Superior temporal gyrus (tissue), 1 donor: ENCODE measurements at regions not wholly inside any gene's neighbourhood (a gene's known extent, or its start where the extent isn't known, plus 50 kb on each side); places are given as distances from the start of the nearest gene placed in this dataset.

Source experiments
- DNase-seq: peaks from one replicate; pipeline ENCODE4 v3.0.0-alpha.2; 2016; ENCODE audit errors: extremely low spot score

- no peak for DNase-seq
Measured at GRCh38 chr1:83813576-83813975, 185.4 kb downstream of the TTLL7 start.

DNA sequence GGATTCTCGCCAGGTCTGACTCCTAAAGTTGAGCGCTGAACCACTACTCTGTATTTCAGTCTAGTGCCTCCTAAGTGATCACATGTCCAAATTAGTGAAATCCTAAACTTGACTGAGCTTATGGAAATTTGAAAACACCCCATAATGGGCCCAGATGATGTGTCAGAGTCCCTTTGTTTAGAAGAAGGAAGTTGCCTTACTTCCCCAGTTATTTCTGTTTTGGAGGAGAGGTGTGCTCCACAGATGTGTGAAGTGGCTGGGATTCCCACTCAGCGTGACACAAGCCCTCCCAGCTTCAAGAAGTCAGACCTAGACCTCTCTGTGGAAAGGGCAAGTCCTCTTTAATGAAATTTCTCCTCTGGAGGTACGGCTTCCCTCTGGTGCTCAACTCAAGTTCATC lies 188.8 kb downstream of the TTLL7 start:
- no peak for DNase-seq

DNA sequence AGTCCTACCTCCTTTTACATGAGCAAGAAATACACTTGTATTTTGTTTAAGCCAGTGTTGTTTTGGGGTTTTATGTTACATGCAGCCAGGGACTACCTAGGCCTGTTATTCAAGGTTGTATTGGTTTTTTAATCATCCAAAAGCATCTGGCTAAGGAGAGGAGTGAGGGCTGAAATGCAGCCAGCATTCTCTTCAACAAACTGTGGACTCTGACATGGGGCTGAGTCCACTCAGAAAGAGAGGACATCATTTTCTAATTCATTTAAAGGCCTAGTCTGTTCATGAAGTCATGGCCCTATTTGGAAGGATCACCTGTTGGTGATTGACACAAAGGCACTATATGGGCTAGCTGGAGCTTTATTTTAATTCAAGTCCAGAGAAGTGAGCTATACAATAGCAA lies 190.4 kb downstream of the TTLL7 start:
- DNase-seq: no peak

GRCh38 chr1:83807821-83808220 lies 191.1 kb downstream of the TTLL7 start:
- no peak for DNase-seq

DNA sequence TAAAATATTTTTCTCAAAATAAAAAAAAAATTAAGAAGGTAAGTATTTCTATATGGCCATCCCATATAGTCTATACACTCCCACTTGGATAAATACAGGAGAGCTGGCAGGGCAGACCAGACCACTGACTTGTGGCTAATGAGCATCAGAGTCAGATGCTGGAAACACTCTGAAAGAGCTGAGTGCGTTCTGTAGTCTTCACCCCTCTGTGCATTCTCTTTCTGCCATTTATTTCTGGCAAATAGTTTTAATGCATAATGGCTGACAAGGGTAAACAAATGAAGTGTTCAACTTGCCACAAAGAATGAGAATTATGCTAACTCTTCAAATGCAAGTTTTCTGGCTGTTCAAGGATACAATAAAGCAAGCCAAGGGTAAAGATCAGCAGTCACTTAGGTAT lies 191.7 kb downstream of the TTLL7 start:
- no peak for DNase-seq

DNA sequence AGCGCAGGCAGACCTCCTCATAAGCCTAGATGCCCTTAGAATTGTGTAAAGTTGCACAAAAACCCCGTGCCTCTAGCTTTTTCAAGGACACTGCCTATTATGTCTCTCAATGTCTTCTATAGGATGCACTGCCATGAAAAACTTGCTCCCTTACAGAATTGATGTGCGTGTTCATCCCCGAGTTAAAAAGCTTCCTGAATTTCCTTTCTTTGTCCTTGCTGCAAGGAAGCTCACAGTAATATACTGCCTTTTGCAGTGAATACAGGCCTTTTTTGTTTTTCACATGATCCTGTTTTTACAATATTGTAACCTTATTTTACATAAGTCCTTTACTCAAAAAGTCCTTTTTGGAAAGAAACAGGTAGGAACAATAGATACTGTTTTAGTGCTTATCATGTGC lies 193.0 kb downstream of the TTLL7 start:
- DNase-seq: no peak

DNA sequence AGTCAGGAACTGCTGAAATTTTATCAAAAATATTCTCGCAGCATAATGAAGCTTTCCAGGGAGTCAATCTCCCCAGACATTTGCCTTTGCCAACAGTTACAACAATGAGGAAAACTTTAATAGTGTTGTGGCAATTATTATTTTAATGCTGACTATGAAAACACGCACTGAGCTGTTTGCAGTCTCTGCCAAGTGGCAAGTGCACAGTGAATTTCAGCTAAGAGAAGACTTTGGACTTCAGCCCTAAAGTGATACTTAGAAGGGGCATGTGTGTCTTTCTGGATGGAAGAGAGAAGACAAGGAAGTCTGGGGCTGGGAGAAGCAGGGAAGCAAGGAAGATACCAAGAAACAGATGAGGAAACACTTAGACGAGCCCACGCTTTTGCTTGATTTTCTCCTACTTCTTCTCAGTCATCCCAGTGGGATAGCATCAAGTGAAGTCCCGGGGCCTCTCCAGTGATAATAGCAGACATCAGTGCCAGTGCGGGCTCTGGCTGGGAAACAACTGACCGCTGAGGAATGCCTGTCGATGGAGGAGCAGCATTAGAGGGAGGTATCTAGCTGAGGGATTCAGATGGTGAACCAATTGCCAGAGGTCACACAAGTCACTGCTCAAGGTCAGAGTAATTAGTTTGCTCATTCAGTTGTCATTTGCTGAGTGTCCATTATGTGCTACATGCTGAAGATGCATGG lies 196.3 kb downstream of the TTLL7 start:
- DNase-seq: no peak

DNA sequence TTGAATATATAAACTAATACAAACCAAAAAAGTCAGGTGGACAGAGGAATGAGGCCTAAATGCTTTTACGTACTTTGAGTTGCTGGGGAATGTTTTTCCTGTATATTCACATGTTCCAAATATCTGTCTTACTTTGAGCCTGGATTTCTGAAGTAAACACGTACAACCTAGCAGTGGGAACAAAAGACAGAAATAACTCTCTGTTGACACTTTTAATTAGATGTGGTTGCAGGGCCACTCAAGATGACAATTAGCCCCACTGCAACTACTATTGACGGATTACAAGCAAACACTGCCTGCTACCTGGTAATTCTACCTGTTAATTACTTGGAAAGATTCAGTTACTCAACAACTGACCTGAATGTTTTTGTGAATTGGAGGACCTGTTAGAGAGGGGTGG lies 196.9 kb downstream of the TTLL7 start:
- no peak for DNase-seq

GRCh38 chr1:83800066-83800465 lies 198.9 kb downstream of the TTLL7 start:
- DNase-seq: no peak

- DNase-seq: no peak
Measured at GRCh38 chr1:83799594-83799993, 199.3 kb downstream of the TTLL7 start.

GRCh38 chr1:83798965-83799364 lies 200.0 kb downstream of the TTLL7 start:
- no peak for DNase-seq

DNA sequence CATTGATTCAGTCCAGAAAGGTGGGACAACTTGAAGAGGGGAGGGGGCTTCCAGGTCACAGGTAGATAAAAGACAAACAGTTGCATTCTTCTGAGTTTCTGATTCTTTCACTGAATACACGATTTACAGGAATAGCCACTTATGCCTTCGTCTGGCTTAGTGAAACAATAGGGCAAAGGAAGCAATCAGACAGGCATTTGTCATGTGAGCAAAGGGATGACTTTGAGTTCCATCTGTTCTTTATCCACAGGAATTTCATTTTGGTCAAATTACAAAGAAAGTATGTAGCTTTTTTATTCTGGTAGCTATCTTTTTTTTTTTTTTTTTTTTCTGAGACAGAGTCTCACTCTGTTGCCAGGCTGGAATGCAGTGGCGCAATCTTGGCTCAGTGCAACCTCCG lies 202.5 kb downstream of the TTLL7 start:
- no peak for DNase-seq

DNA sequence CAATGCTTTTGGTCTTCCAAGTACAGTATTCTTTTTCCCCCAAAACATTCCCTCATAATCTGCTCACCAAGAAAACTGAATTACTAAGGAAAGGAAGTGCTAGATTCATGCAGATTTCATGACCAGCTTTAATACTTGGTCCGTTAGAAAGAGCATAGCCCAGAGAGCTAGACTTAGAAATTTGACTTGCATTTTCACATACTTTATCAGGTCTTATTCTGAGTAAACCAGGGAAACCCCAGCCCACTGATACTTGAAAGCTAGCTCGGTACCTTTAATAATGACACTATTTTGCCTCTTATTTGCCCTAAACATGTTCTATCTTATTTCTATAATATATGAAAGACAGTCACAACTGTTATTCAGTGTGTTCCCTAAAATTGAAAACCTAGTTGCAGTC lies 204.5 kb downstream of the TTLL7 start:
- no peak for DNase-seq

GRCh38 chr1:83791821-83792437 lies 207.0 kb downstream of the TTLL7 start:
- DNase-seq: no peak

DNA sequence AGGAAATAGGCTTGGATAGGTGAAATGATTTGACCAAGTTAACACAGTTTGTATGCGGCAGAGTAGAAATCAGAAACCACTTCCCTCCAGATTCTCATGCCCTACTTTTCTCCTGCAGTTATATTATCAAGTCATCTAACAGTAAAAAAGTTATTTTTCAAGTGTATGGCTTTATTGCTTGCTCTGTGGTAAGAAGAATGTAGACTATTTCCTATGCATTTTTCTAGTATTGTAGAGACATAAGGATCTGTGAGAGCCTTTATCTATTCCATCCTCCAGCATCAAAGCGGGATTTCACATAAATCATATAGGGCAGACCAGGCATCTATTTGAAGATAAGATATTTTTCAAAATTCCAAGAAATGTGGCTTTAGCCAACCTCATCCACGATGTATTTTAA lies 208.5 kb downstream of the TTLL7 start:
- DNase-seq: no peak

DNA sequence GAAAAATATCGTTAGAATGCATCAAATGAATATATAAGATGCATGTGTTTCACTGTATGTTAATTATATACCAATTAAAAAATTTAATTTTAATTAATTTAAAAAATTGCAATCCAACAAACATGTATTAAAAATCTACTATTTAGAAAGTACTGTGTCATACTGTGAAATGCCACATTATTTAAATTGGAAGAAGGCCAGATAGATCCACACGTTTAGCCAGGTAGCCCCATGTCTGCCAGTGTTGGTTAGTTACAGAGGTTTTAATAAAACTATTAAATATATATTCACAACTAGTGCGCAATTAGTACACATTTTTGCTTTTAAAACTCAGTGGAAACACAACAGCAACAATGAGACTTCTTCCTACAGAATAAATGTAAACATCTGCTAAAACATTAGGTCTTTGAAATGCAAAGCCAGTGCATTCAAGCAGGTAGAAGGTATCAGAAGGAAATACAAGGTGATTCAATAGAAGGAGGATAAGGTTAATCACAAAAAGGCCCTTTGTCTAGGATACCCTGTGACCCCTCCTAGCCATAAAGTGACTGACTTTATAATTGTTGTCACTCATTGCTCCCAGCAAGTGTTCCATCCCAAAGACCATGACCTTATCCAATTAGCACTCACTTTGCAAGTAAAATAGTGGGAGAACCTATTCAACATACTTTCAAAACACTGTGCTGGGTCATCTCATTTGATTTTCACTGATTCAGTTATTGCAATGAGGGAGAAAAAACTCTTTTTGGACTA lies 211.5 kb downstream of the TTLL7 start:
- no peak for DNase-seq

- DNase-seq: no peak
Measured at GRCh38 chr1:83781667-83782066, 217.3 kb downstream of the TTLL7 start.

GRCh38 chr1:83779565-83779964 lies 219.4 kb downstream of the TTLL7 start:
- DNase-seq: no peak

GRCh38 chr1:83777758-83778101 lies 221.2 kb downstream of the TTLL7 start:
- DNase-seq: no peak

DNA sequence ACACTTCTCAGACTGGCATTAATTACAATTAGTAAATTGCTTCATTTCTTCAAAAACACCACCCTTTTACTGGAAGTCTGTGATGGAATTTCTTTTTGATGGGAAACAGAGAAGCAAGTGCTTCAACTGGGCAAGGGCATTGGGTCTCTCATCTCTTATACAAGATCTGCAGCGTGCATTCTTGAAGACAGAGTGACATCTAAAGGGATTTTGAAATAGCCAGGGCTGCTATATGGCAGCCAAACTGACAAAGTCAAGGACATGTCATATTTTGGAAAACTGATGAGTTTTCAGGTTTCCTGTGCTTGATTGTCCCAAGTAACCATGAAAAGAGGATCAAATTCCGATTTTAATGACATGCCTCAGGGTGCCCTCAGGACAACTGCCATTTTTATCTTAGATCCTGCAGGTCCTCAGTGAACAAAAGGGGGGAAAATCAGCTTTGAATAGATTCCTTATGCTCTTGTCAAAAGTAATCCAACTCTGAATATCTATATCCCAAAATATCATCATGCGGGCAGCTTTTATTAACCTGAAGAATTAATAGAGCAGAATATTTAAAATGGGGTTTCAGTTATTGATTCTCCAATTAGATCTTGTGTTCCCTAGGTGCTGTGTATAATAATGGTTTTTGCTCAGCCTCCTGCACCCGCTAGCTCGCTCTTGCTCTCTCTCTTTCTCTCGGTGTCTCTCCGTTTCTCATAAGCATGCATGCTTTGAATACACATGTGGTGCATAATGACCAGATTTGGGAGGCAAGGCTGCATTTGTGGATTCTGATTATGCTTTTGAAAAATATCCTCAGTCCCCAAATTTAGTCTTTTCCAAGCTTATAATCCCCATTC lies 221.8 kb downstream of the TTLL7 start:
- no peak for DNase-seq

DNA sequence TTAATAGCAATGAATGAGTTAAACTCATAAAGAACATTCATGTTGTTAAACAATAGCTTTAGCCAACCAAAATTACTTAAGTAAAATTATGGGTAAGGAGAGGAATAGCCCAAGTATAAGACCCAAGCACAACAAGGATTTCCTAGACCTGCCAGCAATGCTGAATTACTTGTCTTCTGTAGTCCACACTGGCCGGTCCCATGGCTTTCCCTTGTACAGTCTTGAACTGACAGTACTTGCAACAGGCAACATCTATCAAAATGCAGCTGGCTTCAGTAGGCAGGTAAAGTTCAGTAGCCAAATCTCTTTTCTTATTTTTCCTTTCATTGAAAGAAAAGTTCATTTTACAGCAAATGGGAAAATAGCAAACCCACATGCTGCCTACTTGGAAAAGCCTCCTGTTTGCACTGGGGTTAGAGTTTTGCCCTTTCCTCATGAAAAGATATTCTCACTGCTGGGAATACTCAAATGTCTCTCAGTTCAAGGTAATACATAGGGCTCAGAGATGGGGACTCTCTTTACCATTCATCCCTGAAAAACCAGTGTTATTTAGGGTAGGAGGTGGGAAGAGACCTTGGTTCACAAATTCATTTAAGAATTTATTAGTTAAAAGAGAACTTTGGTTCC lies 222.8 kb downstream of the TTLL7 start:
- DNase-seq: no peak

GRCh38 chr1:83773059-83773458 lies 225.9 kb downstream of the TTLL7 start:
- no peak for DNase-seq
